NT2/D1 (cell line): ENCODE measurements at regions not wholly inside any gene's neighbourhood (a gene's known extent, or its start where the extent isn't known, plus 50 kb on each side); places are given as distances from the start of the nearest gene placed in this dataset.

Experiments used
- DNase-seq: peaks from one replicate; pipeline ENCODE4 v3.0.0-alpha.2; 2011; ENCODE audit warnings: low read depth, low spot score
- H3K27me3 ChIP-seq: 2 replicates; pipeline ENCODE4 v1.6.0; 2011; ENCODE audit warnings: mild to moderate bottlenecking; ENCODE audit not compliant: insufficient read length, insufficient read depth
- H3K36me3 ChIP-seq: 2 replicates; pipeline ENCODE4 v1.6.1; 2011; ENCODE audit warnings: mild to moderate bottlenecking, low read length, mixed read lengths; ENCODE audit not compliant: insufficient read depth, insufficient read length
- H3K4me1 ChIP-seq: 2 replicates; pipeline ENCODE4 v1.5.1; 2011; ENCODE audit not compliant: insufficient read depth, insufficient read length
- H3K4me3 ChIP-seq: 2 replicates; pipeline ENCODE4 v1.5.1; 2011; ENCODE audit warnings: low read depth; ENCODE audit not compliant: insufficient read length
- H3K9ac ChIP-seq: 2 replicates; pipeline ENCODE4 v1.6.0; 2011; ENCODE audit warnings: low read depth; ENCODE audit not compliant: insufficient read length
- H3K9me3 ChIP-seq: 2 replicates; pipeline ENCODE4 v1.5.1; 2011; ENCODE audit warnings: mild to moderate bottlenecking, low read length; ENCODE audit not compliant: insufficient read depth
- SUZ12 ChIP-seq: IDR thresholded peaks from 2 replicates; pipeline ENCODE4 v1.6.1; 2011; ENCODE audit not compliant: insufficient read length, insufficient read depth; ENCODE audit errors: extremely low read depth
- YY1 ChIP-seq: IDR thresholded peaks from 2 replicates; pipeline ENCODE4 v1.6.1; 2011; ENCODE audit not compliant: insufficient read length, insufficient read depth
- ZNF274 ChIP-seq: IDR thresholded peaks from 2 replicates; pipeline ENCODE4 v1.6.1; 2011; ENCODE audit warnings: mild to moderate bottlenecking, low read depth, low read length

GRCh38 chr2:18074476-18074875, 196.0 kb downstream of the KCNS3 start:
- Histone ChIP-seq H3K4me3 (no peak overlapping the region), H3K4me1 (no peaks in the 10 kb centered on the region), H3K36me3 (no peaks in the 10 kb centered on the region), H3K27me3 (no peaks in the 10 kb centered on the region), H3K9ac (no peak overlapping the region), H3K9me3 (no peaks in the 10 kb centered on the region)
- TF ChIP-seq ZNF274 (no peak), SUZ12 (no peak), YY1 (no peak)
- no peak for DNase-seq

GRCh38 chr2:18073601-18074000, 195.1 kb downstream of the KCNS3 start:
- TF ChIP-seq ZNF274 (no peak), SUZ12 (no peak), YY1 (no peak)
- no peak overlapping the region for H3K4me3 ChIP-seq
- no peaks in the 10 kb centered on the region for H3K9me3 ChIP-seq
- H3K9ac ChIP-seq: no peak overlapping the region
- DNase-seq: no peak
- H3K27me3 ChIP-seq: no peaks in the 10 kb centered on the region
- no peaks in the 10 kb centered on the region for H3K36me3 ChIP-seq
- no peaks in the 10 kb centered on the region for H3K4me1 ChIP-seq

GRCh38 chr2:18067588-18068384, 189.3 kb downstream of the KCNS3 start:
- H3K4me3 ChIP-seq: no peak overlapping the region
- no peaks in the 10 kb centered on the region for H3K27me3 ChIP-seq
- H3K4me1 ChIP-seq: no peaks in the 10 kb centered on the region
- H3K9ac ChIP-seq: no peak overlapping the region
- TF ChIP-seq SUZ12 (no peak), YY1 (no peak), ZNF274 (no peak)
- no peak for DNase-seq
- H3K9me3 ChIP-seq: no peaks in the 10 kb centered on the region
- no peaks in the 10 kb centered on the region for H3K36me3 ChIP-seq

- no peak for TF ChIP-seq YY1
- TF ChIP-seq ZNF274: no peak
- no peak for TF ChIP-seq SUZ12
- Histone ChIP-seq H3K27me3 (no peaks in the 10 kb centered on the region), H3K36me3 (no peaks in the 10 kb centered on the region), H3K4me3 (no peak overlapping the region), H3K4me1 (no peaks in the 10 kb centered on the region), H3K9ac (no peak overlapping the region), H3K9me3 (no peaks in the 10 kb centered on the region)
- DNase-seq: peak; percentile 1
Observed at GRCh38 chr2:18066894-18067293, 188.4 kb downstream of the KCNS3 start.

- no peaks in the 10 kb centered on the region for H3K27me3 ChIP-seq
- no peak overlapping the region for H3K9ac ChIP-seq
- H3K4me1 ChIP-seq: no peaks in the 10 kb centered on the region
- H3K36me3 ChIP-seq: no peaks in the 10 kb centered on the region
- H3K4me3 ChIP-seq: no peak overlapping the region
- no peaks in the 10 kb centered on the region for H3K9me3 ChIP-seq
- TF ChIP-seq ZNF274: no peak
- TF ChIP-seq SUZ12: no peak
- TF ChIP-seq YY1: no peak
- DNase-seq: no peak
Observed at GRCh38 chr2:18066066-18066465, 187.6 kb downstream of the KCNS3 start.

GRCh38 chr2:18065249-18065648, 186.8 kb downstream of the KCNS3 start:
- no peak for DNase-seq
- Histone ChIP-seq H3K9me3 (no peaks in the 10 kb centered on the region), H3K36me3 (no peaks in the 10 kb centered on the region), H3K9ac (no peak overlapping the region), H3K4me1 (no peaks in the 10 kb centered on the region), H3K4me3 (no peak overlapping the region), H3K27me3 (no peaks in the 10 kb centered on the region)
- TF ChIP-seq SUZ12 (no peak), YY1 (no peak), ZNF274 (no peak)

GRCh38 chr2:18063826-18064470, 185.5 kb downstream of the KCNS3 start:
- Histone ChIP-seq H3K9me3 (no peaks in the 10 kb centered on the region), H3K4me1 (no peaks in the 10 kb centered on the region), H3K9ac (no peak overlapping the region), H3K36me3 (no peaks in the 10 kb centered on the region), H3K27me3 (no peaks in the 10 kb centered on the region), H3K4me3 (no peak overlapping the region)
- no peak for DNase-seq
- TF ChIP-seq SUZ12 (no peak), ZNF274 (no peak), YY1 (no peak)
